Calu3 (cell line): ENCODE measurements at regions not wholly inside any gene's neighbourhood (a gene's known extent, or its start where the extent isn't known, plus 50 kb on each side); places are given as distances from the start of the nearest gene placed in this dataset.

Experiments
- BruUV-seq: library from RNA; stranded (reverse); fragments of 400-500 nt; replicated peaks from 2 replicates; lab custom pipeline; 2021; lab: Mats Ljungman, UMichigan
- CTCF ChIA-PET: fragments of 300-600 bp; sonication (Branson Sonifier 250); formaldehyde crosslinking; loops from one replicate; lab custom pipeline; 2022; ENCODE audit warnings: antibody characterized with exemption; lab: Charles Lee
- DNase-seq: peaks from one replicate; pipeline ENCODE4 v3.0.0; 2022
- H3K27ac Mint-ChIP-seq: one replicate; pipeline ENCODE4 v1.8.0; 2022; ENCODE audit warnings: mixed read lengths; ENCODE audit not compliant: unreplicated experiment
- H3K27me3 Mint-ChIP-seq: one replicate; pipeline ENCODE4 v1.8.0; 2022; ENCODE audit warnings: mixed read lengths; ENCODE audit not compliant: unreplicated experiment
- H3K36me3 Mint-ChIP-seq: one replicate; pipeline ENCODE4 v1.8.0; 2022; ENCODE audit warnings: mild to moderate bottlenecking, moderate library complexity, mixed read lengths; ENCODE audit not compliant: insufficient read depth, unreplicated experiment
- H3K4me1 Mint-ChIP-seq: one replicate; pipeline ENCODE4 v1.8.0; 2022; ENCODE audit warnings: mild to moderate bottlenecking, low read depth, mixed read lengths; ENCODE audit not compliant: unreplicated experiment
- H3K4me3 Mint-ChIP-seq: one replicate; pipeline ENCODE4 v1.8.0; 2022; ENCODE audit warnings: mild to moderate bottlenecking, low read depth, moderate library complexity, mixed read lengths; ENCODE audit not compliant: unreplicated experiment
- H3K9me3 Mint-ChIP-seq: one replicate; pipeline ENCODE4 v1.8.0; 2022; ENCODE audit warnings: low read depth, mixed read lengths; ENCODE audit not compliant: unreplicated experiment
- CTCF ChIP-seq: fragments of 200-600 bp; IDR thresholded peaks from one replicate; pipeline ENCODE4 v1.8.0; 2022; ENCODE audit warnings: antibody characterized with exemption; ENCODE audit not compliant: unreplicated experiment
- intact Hi-C: fragments of 100-400 bp; cut with micrococcal nuclease; formaldehyde crosslinking; loops from one replicate; pipeline ENCODE4 v1.10.0; 2022; ENCODE audit not compliant: unreplicated experiment

GRCh38 chr13:85486663-85487062 is 312.6 kb downstream of the SLITRK6 start:
- H3K36me3 Mint-ChIP-seq: no peaks in the 10 kb centered on the region
- intact Hi-C loops: no loop called here
- no peak for TF ChIP-seq CTCF
- BruUV-seq: no TSS peak
- H3K4me1 Mint-ChIP-seq: no peaks in the 10 kb centered on the region
- no peak overlapping the region for H3K4me3 Mint-ChIP-seq
- H3K27me3 Mint-ChIP-seq: no peaks in the 10 kb centered on the region
- H3K9me3 Mint-ChIP-seq: no peaks in the 10 kb centered on the region
- CTCF ChIA-PET: no interaction called here
- no peak overlapping the region for H3K27ac Mint-ChIP-seq
- DNase-seq: no peak

- Mint-ChIP-seq H3K9me3 (no peaks in the 10 kb centered on the region), H3K36me3 (no peaks in the 10 kb centered on the region), H3K27me3 (no peaks in the 10 kb centered on the region), H3K4me3 (no peak overlapping the region), H3K4me1 (no peaks in the 10 kb centered on the region), H3K27ac (no peak overlapping the region)
- TF ChIP-seq CTCF: no peak
- CTCF ChIA-PET: no interaction called here
- no TSS peak for BruUV-seq
- DNase-seq: no peak
- intact Hi-C loops: no loop called here
These were observed 326.1 kb downstream of the SLITRK6 start for GRCh38 chr13:85473144-85473543.

GRCh38 chr13:85469320-85469719 is 329.9 kb downstream of the SLITRK6 start:
- no peak for TF ChIP-seq CTCF
- Mint-ChIP-seq H3K27me3 (no peaks in the 10 kb centered on the region), H3K36me3 (no peaks in the 10 kb centered on the region), H3K4me1 (no peaks in the 10 kb centered on the region), H3K4me3 (no peak overlapping the region), H3K9me3 (peaks cover 3% of the 10 kb centered on the region), H3K27ac (no peak overlapping the region)
- intact Hi-C loops: no loop called here
- CTCF ChIA-PET: no interaction called here
- no TSS peak for BruUV-seq
- DNase-seq: no peak

- no TSS peak for BruUV-seq
- CTCF ChIA-PET: no interaction called here
- Mint-ChIP-seq H3K4me3 (no peak overlapping the region), H3K36me3 (no peaks in the 10 kb centered on the region), H3K9me3 (peaks cover 5% of the 10 kb centered on the region), H3K27me3 (no peaks in the 10 kb centered on the region), H3K4me1 (no peaks in the 10 kb centered on the region), H3K27ac (no peak overlapping the region)
- no peak for DNase-seq
- TF ChIP-seq CTCF: no peak
- intact Hi-C loops: no loop called here
These were observed 336.3 kb downstream of the SLITRK6 start for GRCh38 chr13:85462792-85463425.
